SK-N-MC (cell line): ENCODE measurements at regions not wholly inside any gene's neighbourhood (a gene's known extent, or its start where the extent isn't known, plus 50 kb on each side); places are given as distances from the start of the nearest gene placed in this dataset.

Source experiments
- EZH2 ChIP-seq: fragments of 200-600 bp; sonication (generic); IDR thresholded peaks from one replicate; pipeline ENCODE4 v1.6.1; 2017; ENCODE audit warnings: antibody characterized with exemption
- FOXP2 ChIP-seq: optimal IDR thresholded peaks from 2 replicates; pipeline ENCODE3; 2011; ENCODE audit warnings: mild to moderate bottlenecking, moderate library complexity; ENCODE audit not compliant: insufficient read depth; ENCODE audit errors: extremely low read length, control extremely low read depth
- POLR2AphosphoS5 ChIP-seq: IDR thresholded peaks from 2 replicates; pipeline ENCODE4 v1.6.1; 2012; ENCODE audit warnings: mild to moderate bottlenecking, low read depth, low read length, borderline replicate concordance

DNA sequence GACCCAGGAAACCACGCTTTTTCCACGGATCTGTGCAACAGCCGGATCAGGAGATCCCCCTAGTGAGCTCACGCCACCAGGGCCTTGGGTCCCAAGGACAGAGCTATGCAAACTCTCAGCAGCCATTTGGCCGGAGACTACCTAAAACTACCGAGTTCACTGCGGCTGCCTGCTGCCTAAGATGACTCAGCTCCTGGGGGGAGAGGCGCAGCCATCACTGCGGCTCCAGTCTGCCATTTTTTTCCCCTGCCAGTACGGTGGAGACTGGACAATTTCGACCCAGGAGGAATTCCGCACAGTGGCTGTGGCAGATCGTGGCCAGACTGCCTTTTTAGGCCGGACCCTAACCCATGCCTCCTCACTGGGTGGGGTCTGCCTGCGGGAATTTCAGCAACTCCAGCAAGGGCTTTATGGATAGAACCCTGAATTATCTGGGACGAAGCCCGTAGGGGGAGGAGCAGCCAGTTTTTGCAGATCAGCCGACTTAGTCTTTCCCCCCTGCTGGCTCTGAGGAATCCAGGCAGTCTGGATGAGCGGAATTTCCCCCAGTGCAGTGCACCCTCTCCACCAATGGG lies 424.9 kb upstream of the UBE2E3 start:
- TF ChIP-seq EZH2 (no peak), POLR2AphosphoS5 (no peak), FOXP2 (no peak)
